Esophagus squamous epithelium (tissue), 4 donors: ENCODE measurements at regions not wholly inside any gene's neighbourhood (a gene's known extent, or its start where the extent isn't known, plus 50 kb on each side); places are given as distances from the start of the nearest gene placed in this dataset.

Experiments used
- POLR2A ChIP-seq, 4 donors: fragments of 450-650 bp; IDR thresholded peaks; one replicate each; pipeline ENCODE4 v1.6.1; 2017; ENCODE audit warnings: antibody characterized with exemption in 4 of 4, mild to moderate bottlenecking in 4 of 4, moderate library complexity in 3 of 4
- TF ChIP-seq, protein P1 (sequence below), 6 experiments: fragments of 450-650 bp in 4 of 6; fragments of 200-600 bp in 2 of 6; sonication (generic) in 2 of 6; IDR thresholded peaks; one replicate each; pipeline ENCODE4 v1.5.1; 2016 to 2019; ENCODE audit warnings: antibody characterized with exemption in 6 of 6, mild to moderate bottlenecking in 4 of 6, moderate library complexity in 4 of 6

DNA sequence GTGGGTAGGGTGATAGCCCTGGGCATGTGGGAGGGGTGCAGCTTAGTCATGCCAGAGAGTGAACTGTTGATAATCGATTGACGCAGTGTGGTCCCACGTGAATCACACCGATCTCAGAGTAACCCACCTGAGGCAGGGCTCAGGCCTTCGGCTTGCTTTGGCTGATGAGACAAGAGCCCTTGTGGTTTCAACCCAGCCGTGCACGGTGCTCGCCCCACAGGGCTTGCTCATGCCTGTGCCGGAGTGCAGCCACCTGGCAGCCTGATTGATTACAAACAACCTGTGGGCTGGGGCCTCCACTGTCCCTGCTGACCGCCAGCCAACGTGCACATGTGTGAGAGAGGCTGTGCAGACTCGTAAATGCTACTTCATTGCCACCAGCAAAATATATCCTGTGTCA, 144.9 kb upstream of the ADARB2 start:
- no peak for TF ChIP-seq POLR2A (IDR thresholded peaks at IDR 0.05)
- TF ChIP-seq, protein P1, sequence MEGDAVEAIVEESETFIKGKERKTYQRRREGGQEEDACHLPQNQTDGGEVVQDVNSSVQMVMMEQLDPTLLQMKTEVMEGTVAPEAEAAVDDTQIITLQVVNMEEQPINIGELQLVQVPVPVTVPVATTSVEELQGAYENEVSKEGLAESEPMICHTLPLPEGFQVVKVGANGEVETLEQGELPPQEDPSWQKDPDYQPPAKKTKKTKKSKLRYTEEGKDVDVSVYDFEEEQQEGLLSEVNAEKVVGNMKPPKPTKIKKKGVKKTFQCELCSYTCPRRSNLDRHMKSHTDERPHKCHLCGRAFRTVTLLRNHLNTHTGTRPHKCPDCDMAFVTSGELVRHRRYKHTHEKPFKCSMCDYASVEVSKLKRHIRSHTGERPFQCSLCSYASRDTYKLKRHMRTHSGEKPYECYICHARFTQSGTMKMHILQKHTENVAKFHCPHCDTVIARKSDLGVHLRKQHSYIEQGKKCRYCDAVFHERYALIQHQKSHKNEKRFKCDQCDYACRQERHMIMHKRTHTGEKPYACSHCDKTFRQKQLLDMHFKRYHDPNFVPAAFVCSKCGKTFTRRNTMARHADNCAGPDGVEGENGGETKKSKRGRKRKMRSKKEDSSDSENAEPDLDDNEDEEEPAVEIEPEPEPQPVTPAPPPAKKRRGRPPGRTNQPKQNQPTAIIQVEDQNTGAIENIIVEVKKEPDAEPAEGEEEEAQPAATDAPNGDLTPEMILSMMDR (IDR thresholded peaks at IDR 0.05) = no peak
